ENCODE measurements at regions not wholly inside any gene's neighbourhood (a gene's known extent, or its start where the extent isn't known, plus 50 kb on each side); places are given as distances from the start of the nearest gene placed in this dataset.

DNA sequence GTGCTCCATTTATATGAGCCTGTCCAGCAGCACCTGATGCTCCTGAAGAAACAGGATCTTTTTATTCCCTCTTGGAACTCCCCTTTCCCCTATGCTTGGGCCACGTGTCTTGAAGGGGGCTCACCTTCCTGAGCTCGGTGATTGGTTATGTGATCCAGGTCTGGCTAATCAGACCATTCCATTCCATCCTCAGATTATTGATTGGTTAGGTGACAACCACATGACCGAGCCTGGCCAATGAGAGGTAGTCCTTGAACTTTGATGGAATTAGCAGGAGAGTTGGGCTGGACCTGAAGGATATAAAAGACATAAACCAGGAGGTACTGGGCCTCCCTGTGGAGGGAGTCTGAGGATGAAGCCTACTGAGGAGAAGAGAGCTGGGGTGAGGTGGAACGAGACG is 216.6 kb upstream of the LHX5 start:
- H3K27me3 ChIP-seq, result peaks cover 0 to 76% (median 0%) of the 10 kb centered on the region in 4 donors
- no peak overlapping the region for H3K27ac ChIP-seq
- intact Hi-C loops (cut with DNase I), result no loop called here
- DNase-seq, result no peak
- no peaks in the 10 kb centered on the region for H3K36me3 ChIP-seq
- 59 to 62% methylated on average over 4 to 5 of the region's 5 CpGs for WGBS, 2 donors
- no peaks in the 10 kb centered on the region for H3K9me3 ChIP-seq
- no peak for TF ChIP-seq POLR2A (IDR thresholded peaks at IDR 0.05)
- TF ChIP-seq, protein P1, sequence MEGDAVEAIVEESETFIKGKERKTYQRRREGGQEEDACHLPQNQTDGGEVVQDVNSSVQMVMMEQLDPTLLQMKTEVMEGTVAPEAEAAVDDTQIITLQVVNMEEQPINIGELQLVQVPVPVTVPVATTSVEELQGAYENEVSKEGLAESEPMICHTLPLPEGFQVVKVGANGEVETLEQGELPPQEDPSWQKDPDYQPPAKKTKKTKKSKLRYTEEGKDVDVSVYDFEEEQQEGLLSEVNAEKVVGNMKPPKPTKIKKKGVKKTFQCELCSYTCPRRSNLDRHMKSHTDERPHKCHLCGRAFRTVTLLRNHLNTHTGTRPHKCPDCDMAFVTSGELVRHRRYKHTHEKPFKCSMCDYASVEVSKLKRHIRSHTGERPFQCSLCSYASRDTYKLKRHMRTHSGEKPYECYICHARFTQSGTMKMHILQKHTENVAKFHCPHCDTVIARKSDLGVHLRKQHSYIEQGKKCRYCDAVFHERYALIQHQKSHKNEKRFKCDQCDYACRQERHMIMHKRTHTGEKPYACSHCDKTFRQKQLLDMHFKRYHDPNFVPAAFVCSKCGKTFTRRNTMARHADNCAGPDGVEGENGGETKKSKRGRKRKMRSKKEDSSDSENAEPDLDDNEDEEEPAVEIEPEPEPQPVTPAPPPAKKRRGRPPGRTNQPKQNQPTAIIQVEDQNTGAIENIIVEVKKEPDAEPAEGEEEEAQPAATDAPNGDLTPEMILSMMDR (IDR thresholded peaks at IDR 0.05), result no peak
- H3K4me3 ChIP-seq, result no peak overlapping the region
- H3K4me1 ChIP-seq, result no peaks in the 10 kb centered on the region

DNA sequence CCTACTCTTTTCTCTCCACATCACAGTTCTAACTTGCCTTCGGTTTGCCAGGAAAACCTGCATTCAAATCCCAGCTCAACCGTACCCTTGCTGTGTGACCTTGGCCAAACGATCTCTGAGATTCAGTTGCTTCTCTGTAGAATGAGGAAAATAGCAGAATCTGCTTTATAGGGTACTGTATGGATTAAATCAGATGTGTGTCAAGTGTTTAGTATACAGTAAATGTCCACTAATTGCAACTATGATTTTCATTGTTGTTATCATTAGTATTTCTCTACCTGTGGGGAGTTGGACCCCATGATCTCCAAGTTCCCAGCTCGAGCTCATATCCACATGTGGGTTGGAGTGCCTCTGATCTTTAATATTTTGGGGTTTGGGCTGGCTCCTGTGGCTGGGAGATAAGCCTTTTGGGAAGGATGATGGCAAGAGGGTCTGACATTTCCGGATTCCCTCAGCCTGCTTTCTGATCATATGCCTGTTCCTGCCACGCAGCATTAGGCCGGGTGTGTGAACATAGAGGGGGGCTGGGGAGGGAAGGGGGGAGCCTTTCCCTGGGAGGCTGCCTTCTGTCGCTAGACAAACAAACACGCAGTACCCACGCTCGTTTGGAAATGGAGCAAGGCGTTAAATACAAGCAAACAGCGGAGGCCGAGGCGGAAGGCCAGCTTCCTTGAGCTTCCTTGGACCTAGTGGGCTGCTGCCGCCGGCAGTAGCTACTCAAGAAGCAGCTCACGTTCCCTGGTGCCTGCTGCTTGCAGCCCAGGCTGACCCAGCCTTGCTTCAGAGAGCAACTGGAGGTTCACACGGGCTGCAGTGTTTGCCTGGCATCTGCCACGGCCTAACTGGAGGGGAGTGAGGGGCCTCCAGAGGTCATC is 213.5 kb upstream of the LHX5 start:
- Histone ChIP-seq H3K4me1 (no peaks in the 10 kb centered on the region), H3K4me3 (no peak overlapping the region), H3K9me3 (no peaks in the 10 kb centered on the region), H3K27ac (no peak overlapping the region), H3K27me3 (peaks cover 0 to 65% (median 0%) of the 10 kb centered on the region in 4 donors), H3K36me3 (no peaks in the 10 kb centered on the region)
- no peak for DNase-seq
- TF ChIP-seq POLR2A (IDR thresholded peaks at IDR 0.05), result no peak
- TF ChIP-seq, protein P1 (IDR thresholded peaks at IDR 0.05), result no peak
- intact Hi-C loops (cut with DNase I), result no loop called here
- WGBS, 2 donors, result 51 to 58% methylated on average over 10 to 16 of the region's 20 CpGs

DNA sequence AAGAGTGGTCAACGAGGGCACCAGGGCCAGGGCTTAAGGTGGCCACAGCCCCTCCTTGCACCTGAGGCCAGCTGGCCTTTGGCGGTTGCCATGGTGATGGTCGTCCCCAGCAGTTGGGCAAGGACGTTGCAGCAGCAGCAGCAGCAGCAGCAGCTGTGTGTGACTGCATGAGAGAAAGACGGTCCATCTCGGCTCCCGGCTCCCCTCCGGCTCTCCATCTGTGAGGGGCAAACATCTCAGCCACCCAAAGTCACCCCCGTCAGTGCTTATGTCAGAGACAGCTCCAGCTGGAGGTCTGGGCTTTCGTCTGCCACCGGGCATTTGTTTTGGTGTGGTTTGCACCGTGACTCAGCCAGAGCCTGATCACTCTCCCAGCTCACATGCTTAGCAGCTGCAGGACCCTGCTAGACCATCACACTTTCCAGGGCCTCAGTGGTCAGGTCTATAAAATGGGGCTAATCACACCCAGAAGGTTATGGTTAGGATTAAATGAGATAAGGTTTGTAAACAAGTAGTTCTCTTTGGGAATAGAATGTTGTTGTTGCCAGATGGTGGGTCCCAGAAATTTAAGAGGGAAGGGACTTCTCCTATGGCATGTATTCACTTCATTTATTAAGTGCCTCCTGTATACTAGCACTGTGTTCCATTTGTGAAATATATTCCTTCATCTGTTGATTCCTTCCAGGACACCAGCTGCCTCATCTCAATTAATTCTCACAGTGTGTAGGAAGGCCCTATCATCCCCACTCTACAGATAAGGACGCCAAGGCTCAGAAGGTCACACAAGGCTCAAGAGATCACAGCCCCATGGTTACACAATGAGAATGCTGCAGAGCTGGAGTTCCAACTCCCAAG is 212.6 kb upstream of the LHX5 start:
- H3K27me3 ChIP-seq, result peaks cover 0 to 59% (median 0%) of the 10 kb centered on the region in 4 donors
- no peaks in the 10 kb centered on the region for H3K36me3 ChIP-seq
- H3K9me3 ChIP-seq, result no peaks in the 10 kb centered on the region
- intact Hi-C loops (cut with DNase I), result no loop called here
- no peaks in the 10 kb centered on the region for H3K4me1 ChIP-seq
- H3K4me3 ChIP-seq, result no peak overlapping the region
- TF ChIP-seq, protein P1 (IDR thresholded peaks at IDR 0.05), result no peak
- TF ChIP-seq POLR2A (IDR thresholded peaks at IDR 0.05), result no peak
- H3K27ac ChIP-seq, result no peak overlapping the region
- DNase-seq, result no peak
- 62 to 67% methylated on average over 4 of the region's 13 CpGs for WGBS, 2 donors

DNA sequence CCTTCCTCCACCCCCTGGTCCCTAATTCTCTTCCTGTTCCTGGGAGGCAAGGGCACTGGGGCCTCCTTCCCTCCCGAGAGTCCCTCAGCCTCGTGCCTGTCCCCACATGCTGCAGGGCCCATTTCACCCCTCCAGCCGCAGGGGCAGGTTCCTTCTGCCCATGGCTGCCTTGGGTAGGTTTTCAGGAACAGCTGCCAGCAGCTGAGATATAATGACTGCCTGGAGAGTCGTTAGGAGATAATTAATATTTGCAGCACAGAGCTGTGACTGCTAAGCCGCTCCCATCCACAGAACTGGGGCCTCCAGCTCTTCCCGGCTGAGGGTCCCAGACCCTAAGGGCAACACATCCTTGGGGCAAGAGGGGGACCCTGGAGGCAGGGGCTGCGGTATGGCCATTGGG is 211.9 kb upstream of the LHX5 start:
- TF ChIP-seq POLR2A (IDR thresholded peaks at IDR 0.05), result no peak
- TF ChIP-seq, protein P1 (IDR thresholded peaks at IDR 0.05), result no peak
- 3 to 31% methylated on average over 5 to 6 of the region's 7 CpGs for WGBS, 2 donors
- H3K4me1 ChIP-seq, result no peaks in the 10 kb centered on the region
- H3K4me3 ChIP-seq, result no peak overlapping the region
- DNase-seq, result no peak
- intact Hi-C loops (cut with DNase I), result no loop called here
- peaks cover 0 to 59% (median 0%) of the 10 kb centered on the region in 4 donors for H3K27me3 ChIP-seq
- no peaks in the 10 kb centered on the region for H3K36me3 ChIP-seq
- H3K27ac ChIP-seq, result no peak overlapping the region
- H3K9me3 ChIP-seq, result no peaks in the 10 kb centered on the region

DNA sequence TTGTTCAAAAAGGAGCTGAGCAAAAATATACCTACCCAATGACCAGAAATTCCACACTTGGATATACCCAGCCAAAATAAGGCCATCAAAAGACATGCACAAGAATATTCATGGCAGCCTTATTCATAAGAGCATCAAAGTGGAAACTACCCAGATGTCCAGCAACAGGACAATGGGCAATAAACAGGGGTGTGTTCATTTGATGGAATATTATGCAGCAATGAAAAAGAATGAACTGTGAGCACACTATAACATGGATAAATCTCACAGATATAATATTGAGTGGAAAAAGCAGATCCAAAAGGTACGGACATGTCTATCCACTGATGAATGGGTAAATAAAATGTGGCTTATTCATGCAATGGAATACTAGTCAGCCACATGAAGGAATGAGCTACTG is 209.2 kb upstream of the LHX5 start:
- no peak for DNase-seq
- Histone ChIP-seq H3K9me3 (no peaks in the 10 kb centered on the region), H3K4me1 (no peaks in the 10 kb centered on the region), H3K27me3 (peaks cover 0 to 74% (median 0%) of the 10 kb centered on the region in 4 donors), H3K27ac (no peak overlapping the region), H3K4me3 (no peak overlapping the region), H3K36me3 (no peaks in the 10 kb centered on the region)
- intact Hi-C loops (cut with DNase I), result no loop called here
- TF ChIP-seq, protein P1 (IDR thresholded peaks at IDR 0.05), result no peak
- no peak for TF ChIP-seq POLR2A (IDR thresholded peaks at IDR 0.05)
- 83 to 90% methylated on average over 1 of the region's 1 CpG for WGBS, 2 donors
